HG03045 (cell line): ENCODE measurements at regions not wholly inside any gene's neighbourhood (a gene's known extent, or its start where the extent isn't known, plus 50 kb on each side); places are given as distances from the start of the nearest gene placed in this dataset.
A peak's percentile ranks its signal among the peaks of the same experiment; 100 is the strongest.
"Not testable (repeated sequence)": the region's sequence is repeated elsewhere in the genome, so short reads cannot be mapped to it uniquely, and the experiment has no call there.

ENCODE experiments used
- ATAC-seq: cut with Tn5 transposase; IDR thresholded peaks from one replicate; pipeline ENCODE4 v1.9.1; 2021; ENCODE audit warnings: mild to moderate bottlenecking, moderate library complexity; ENCODE audit not compliant: unreplicated experiment

DNA sequence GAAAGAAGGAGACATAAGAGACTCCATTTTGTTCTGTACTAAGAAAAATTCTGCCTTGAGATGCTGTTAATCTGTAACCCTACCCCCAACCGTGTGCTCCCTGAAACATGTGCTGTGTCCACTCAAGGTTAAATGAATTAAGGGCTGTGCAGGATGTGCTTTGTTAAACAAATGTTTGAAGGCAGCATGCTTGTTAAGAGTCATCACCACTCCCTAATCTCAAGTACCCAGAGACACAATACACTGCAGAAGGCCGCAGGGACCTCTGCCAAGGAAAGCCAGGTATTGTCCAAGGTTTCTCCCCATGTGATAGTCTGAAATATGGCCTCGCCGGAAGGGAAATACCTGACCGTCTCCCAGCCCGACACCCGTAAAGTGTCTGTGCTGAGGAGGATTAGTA lies 152.4 kb upstream of the NOTCH2NLA start:
- ATAC-seq: not testable (repeated sequence)

DNA sequence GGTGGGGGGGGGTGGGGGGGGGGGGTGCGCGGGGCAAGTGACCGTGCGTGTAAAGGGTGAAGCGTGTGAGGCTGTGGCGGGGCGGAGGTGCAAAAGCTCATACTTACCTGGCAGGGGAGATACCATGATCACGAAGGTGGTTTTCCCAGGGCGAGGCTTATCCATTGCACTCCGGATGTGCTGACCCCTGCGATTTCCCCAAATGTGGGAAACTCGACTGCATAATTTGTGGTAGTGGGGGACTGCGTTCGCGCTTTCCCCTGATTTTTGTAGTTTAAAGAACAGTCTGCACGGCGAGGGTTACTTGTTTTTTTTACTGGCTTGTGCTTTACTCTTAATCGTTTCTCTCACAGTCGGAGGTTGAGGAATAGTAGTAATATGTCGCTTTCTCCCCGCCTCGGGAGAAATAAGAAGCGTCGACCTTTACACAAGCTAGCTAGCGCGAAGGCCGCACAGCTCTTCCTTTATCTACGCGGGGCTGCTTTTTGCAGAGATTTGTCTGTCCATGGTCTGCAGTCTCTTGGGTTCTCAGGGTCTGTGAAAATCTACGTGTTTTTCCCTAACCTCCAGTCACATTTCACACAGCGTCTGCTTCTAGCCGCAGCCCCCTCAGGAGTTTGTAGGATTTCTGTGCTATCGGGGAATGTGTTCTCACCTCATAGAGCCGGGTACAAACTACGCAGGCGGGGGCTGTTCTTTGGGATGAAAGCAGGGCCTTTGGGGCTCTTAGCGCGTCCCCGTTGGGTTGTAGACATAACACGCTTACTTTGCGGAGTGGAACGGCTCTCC lies 148.1 kb upstream of the NOTCH2NLA start:
- peak; percentile 93 for ATAC-seq

DNA sequence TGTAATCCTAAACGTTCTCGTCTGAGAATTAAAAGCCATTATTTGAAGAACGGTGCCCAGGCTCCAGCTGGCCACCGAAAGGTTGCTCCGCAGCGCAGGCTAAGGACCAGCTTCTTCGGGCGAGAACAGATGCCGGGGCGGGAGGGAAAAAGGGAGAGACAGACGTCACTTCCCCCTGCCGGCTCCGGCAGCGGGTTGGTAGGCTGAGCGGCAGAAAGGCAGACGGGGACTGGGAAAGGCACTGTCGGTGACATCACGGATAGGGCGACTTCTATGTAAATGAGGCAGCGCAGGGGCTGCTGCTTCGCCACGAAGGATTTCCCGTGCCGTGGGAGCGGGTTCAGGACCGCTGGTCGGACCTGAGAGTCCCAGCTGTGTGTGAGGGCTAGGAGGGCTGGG lies 147.5 kb upstream of the NOTCH2NLA start:
- peak; percentile 54 for ATAC-seq

DNA sequence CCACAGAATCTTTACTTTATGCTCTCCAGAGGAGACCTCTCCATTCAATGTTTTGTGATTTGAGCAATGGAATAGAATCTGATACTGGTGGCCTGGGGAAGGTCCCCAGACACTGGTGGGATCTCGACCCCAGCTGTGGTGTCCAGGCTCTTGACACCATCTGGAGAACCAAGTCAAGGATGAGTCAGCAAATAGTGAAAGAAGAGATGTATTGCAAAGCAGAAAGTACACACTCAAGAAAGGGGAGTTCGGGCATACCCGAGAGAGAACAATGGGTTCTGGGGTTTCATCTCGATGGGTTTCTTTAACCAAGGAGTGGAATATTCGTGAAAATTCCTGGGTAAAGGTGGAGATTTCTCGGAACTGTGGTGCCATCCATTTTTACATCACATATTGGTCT lies 146.3 kb upstream of the NOTCH2NLA start:
- ATAC-seq: not testable (repeated sequence)

DNA sequence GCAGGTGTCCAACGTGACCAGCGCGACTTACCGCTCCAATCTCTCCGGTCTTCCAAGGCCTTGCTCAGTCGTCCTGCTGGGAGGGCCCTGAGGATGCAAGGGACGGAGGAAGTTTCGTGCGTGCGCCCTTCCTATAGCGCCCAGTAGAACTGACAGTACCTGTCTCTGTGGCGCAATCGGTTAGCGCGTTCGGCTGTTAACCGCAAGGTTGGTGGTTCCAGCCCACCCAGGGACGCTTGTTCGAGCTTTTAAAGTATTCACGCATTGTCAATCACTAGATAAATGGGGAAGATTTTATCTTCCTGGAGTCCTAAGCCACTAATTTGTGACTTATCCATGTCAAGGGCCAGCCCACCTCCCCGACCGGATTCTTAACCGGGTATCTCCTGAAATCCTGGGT lies 141.1 kb upstream of the NOTCH2NLA start:
- ATAC-seq: not testable (repeated sequence)

DNA sequence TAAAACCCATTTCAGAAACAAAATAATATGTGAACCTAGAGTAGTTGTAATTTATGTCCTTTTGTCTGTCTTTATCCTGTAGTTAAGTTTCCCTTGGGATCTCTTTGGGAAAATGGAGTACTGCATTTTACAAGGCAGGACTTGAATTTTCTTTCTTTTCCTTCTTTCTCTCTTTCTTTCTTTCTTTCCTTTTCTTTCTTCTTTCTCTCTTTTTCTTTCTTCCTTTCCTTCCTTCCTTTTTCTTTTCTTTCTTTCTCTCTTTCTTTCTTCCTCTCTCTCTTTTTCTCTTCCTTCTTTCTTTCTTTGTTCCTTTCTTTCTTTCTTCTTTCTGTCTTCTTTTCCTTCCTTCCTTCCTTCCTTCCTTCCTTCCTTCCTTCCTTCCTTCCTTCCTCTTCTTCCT lies 126.6 kb upstream of the NOTCH2NLA start:
- not testable (repeated sequence) for ATAC-seq

DNA sequence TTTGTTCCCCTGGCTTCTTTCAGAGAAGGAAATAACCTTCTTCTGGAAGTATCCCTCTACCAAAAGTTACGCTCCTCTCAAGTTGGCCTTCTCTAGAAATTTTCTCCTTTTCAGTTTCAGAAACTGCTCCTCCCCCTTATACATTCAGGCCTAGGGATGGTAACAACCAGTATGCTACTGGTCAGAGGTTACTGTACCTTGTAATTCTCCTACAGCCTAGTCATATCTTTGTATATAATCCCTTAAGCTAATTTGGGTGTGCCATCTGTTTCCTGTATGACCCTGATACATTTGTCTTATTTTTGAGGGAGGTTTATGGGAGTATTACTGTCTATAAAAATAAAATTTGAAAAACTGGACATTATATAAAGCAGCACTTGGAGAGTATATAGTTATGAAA lies 98.0 kb upstream of the NOTCH2NLA start:
- ATAC-seq: not testable (repeated sequence)

DNA sequence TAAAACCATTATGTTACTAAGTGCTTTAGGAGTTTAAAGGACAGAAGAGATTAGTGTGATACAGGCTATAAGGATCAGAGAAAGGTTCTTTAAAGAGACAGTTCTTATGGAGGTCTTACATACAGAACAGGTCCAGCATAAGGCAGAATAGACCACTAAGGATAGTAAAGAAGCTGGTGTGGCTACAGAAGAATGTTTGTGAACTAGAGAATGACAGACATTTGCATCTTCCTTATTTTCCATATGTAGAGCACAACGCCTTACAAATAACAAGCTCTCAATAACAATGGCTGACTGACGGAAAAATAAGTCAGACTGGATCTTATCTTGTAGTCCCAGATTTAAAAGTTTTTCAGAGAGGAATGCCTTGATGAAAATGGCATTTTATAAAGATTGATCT lies 95.6 kb upstream of the NOTCH2NLA start:
- ATAC-seq: not testable (repeated sequence)

DNA sequence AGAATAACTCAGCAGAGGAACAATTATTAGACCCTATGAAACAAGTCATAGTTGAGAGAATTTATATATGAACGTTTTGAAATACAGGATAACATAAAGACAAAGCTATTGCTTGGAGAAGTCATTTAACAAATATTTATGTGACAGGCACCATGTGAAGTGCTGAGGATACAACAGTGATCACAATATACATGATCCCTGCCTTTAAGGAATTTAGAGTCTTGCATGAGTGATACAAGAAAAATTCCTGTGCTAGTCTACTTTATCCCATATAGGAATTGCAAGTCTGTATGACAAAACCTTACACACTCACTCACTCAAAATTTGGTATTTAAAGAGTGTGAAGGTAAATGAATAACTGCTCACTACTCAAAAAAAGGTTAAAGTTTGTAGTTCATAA lies 94.5 kb upstream of the NOTCH2NLA start:
- ATAC-seq: not testable (repeated sequence)

DNA sequence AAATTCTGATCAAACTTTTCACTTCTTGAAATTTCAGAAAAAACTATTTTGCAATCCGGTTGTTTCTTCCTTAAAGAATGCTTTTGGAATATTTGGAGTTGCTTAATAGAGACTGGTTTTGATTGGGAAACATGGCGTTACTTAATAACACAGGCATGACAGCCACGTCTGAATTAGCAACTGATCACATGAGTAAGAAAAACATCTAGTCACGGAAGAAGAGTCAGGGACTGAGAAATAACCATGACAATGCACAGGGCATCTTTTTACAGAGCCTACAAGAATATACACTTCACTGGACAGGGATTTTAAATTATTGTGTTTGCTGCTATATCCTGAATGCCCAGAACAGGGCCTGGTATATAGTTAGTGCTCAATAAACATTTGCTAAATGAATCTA lies 94.1 kb upstream of the NOTCH2NLA start:
- not testable (repeated sequence) for ATAC-seq

DNA sequence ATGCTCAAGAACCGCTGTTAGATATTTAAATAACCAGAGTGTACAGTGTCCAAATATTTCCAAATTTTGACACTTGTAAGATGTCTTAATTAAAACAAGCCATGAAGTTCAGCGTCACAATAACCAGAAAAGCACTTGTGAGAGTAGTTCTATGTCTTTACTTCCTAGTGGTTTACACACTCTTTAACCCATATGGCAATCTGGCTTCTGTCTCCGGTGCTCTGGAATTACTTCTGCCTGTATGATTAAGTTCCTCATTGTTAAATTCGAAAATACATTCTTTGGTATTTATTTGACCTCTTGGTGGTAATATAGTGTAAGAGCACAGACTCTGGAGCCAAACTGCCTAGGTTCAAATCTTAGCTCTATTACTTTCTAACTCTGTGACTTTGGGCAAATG lies 89.9 kb upstream of the NOTCH2NLA start:
- not testable (repeated sequence) for ATAC-seq

DNA sequence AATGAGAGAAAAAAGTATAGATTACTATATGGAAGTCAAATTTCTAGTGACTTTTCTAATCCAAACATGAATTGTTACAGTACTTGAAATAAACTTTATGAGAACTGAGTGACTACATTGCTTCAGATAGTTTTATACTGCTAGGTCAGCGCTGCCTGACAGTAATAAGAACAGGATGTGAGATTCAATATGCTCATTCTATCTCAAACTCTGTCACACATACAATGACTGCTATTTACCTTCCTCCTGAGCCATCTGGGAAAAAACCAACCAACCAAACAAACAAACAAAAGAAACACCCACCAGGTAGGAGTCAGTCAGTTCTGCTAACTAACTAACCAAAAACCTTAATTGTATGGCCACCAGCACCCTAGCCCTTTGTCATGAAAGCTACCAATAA lies 89.0 kb upstream of the NOTCH2NLA start:
- ATAC-seq: not testable (repeated sequence)

DNA sequence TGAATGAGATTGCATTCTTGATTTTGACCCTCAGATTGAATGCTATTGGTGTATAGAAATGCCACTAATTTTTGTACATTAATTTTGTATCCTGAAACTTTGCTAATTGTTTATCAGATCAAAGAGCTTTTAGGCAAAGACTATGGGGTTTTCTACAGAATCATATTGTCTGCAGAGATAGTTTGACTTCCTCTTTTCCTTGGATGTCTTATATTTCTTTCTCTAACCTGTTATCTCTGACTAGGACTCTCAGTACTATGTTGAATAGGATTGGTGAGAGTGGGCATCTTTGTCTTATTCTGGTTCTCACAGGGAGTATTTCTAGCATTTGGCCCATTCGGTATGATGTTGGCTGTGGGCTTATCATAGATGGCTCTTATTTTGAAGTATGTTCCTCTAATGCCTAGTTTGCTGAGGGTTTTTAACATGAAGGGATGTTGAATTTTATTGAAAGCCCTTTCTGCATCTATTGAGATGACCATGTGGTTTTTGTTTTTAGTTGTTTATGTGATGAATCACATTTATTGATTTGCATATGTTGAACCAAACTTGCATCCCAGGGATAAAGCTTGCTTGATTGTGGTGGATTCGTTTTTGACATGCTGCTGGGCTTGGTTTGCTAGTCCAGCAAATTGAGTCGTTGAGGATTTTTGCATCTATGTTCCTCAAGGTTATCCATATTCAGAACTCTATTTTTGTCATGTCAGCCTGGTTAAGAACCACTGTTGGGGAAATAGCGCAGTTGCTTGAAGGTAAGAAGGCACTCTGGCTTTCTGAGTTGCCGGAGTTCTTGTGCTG lies 85.8 kb upstream of the NOTCH2NLA start:
- not testable (repeated sequence) for ATAC-seq

DNA sequence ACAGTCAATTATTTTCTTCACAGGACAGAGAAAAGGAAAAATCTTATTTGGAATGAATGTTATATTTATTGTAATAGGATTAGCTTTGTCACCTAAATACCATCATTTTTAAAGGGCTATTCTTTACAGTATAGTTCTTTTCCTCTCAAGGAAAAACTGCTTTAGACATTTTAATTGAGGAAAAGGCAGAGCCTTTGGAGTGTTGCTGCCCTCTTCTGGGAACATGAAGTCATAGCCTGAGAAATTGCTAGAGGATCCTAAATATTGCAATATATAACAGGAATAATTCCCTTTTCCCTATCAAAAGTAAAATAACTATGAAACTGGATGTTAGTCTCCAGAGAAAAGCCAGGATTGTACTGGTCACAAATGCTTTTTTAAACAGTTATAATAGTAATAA lies 81.8 kb upstream of the NOTCH2NLA start:
- ATAC-seq: not testable (repeated sequence)

DNA sequence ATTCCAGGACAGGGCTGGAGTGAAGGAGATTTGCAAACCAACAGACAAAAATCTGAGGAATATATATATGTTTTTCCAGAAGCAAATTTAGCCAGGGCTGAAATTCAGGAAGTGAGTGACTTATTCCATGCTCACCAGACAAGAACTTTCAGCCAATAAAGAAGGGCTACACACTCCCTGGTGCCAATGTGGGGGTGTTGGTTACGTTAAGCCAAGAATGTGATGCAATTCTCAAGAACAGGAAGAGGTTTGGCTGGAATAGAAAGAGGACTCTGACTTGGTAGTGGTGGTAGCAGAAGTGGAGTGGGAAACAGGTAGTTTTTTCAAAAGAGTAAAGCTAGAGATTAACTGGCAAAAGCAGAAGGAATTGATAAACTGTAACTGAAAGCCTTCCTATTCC lies 80.6 kb upstream of the NOTCH2NLA start:
- ATAC-seq: not testable (repeated sequence)

DNA sequence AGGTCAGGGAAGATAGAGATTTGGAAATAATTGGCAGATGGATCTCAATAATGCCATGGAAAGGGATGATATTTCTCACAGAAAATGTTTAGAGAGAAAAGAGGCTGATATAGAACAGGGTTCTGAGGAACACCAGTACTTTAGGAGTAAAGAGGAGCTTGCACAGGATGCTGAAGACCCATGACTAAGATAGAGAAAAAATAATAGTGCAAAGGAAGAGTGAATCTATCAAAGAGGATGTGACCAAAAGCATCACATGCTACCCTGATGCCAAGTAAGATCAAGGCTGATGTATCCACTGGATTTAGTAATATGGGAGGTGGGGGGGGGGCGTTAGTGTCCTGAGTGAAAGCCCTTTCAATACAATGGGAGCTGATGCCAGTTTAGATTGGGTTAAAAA lies 80.1 kb upstream of the NOTCH2NLA start:
- not testable (repeated sequence) for ATAC-seq

DNA sequence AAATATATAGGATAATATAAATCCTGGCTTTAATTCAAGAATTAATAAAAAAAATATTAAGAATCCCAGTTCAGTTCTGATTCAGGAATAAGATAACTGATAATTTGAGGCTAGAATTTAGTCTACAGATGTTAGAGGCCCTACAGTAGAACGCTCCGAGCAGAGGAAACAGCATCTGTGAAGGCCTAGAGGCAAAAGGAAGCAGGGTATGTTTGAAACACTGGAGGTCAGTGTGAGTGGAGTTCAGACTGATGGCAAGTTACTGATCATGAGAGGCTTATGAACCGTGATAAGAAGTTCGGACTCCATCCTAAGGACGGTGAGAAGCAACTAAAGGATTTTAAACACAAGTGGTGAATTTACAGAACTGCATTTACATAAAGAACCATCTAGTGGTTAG lies 79.3 kb upstream of the NOTCH2NLA start:
- ATAC-seq: not testable (repeated sequence)

DNA sequence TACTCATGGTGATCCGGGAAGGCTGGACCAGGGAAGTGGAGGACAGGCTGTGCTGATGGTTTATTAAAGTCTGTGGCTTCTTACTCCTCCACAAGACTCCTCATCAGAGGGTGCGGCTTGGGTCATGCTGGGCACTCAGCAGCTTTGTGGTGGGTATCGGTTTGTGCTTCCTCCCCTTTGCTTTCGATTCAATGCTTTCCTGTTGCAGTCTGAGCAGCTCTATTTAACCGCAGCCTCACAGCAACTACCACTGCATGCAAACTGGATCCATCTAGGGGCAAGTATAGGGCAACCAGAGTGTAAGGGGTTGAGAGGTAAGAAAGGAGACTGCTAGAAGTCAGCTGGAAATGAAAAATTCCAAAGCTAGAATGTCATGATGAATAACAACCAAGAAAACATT lies 78.8 kb upstream of the NOTCH2NLA start:
- ATAC-seq: peak; percentile 98

DNA sequence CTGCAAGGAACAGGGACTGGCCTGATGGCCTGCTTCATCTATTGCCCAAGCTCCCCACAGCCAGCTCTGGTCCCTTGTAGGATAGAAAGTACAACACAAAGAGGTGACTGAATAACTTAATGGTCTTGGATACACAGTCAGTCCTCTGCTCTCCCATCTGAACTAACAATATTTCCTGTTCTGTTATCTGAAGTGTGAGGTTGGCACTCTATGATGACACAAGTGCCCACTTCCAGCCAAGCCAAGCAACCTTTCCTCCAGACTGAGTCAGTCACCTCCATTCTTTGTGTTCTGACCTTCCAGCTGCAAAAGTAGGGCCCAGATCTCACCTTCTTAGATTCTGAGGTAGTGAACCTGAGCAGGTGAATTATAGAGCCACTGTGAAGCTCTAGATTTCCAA lies 77.8 kb upstream of the NOTCH2NLA start:
- ATAC-seq: not testable (repeated sequence)

DNA sequence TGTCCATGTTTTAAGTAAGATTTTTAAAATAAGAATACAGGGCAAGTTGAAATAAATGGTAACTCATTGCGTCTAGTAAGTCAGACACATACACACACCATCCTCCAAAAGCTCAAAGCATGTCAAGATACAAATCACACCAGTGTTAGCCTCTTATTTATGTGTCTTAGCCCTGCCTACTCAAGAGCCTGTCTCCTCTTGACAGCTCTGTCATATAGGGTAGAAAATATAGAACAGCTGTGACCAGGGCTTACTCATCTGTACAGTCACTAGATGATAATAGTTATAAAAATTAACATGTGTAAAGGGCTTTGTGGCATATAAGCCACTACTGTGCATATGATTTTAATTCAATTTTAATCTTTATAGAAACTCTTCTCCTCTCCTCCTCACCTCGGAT lies 76.6 kb upstream of the NOTCH2NLA start:
- not testable (repeated sequence) for ATAC-seq

DNA sequence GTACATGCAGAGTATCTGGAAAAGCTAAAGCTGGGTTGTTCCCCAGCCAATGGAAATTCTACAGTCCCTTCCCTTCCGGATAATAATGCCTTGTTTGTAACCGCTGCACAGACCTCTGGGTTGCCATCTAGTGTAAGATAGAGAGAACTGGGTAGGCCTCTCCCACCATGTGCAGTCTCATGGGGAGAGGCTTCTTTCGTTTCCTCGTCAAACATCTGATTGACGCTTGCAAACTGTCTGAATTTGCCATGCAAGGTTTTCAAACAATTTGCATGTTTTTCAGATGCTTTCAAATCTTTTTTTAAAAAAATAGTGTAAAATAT lies 69.7 kb upstream of the NOTCH2NLA start:
- peak; percentile 80 for ATAC-seq
